ENCODE measurements at regions not wholly inside any gene's neighbourhood (a gene's known extent, or its start where the extent isn't known, plus 50 kb on each side); places are given as distances from the start of the nearest gene placed in this dataset.

DNA sequence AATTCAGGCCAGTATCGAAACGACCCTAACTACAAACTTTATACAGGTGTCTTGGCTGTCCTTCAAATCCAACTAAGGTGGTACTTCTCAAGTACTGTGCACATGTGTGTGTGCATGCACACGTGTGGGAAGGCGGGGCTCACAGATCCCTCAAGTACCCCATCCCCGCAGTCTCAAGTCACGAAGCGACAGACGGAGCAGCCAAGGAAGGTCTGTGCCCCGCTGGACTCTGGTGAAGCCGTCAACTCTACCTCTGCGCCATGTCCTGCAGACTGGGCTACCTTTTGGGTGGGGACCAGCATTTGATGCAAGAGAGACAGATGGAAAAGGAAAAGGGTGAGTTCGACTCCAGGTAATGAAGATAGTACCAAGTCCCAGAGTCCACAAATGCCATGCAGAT, 169.0 kb downstream of the CRYBB2 start:
- no peak for TF ChIP-seq POLR2A (IDR thresholded peaks at IDR 0.05; ENCODE audit: low read depth, low read length)
- TF ChIP-seq POLR2AphosphoS5 (IDR thresholded peaks at IDR 0.05; ENCODE audit: low read depth, low read length), result no peak
